ENCODE measurements at regions not wholly inside any gene's neighbourhood (a gene's known extent, or its start where the extent isn't known, plus 50 kb on each side); places are given as distances from the start of the nearest gene placed in this dataset.
"Not testable (repeated sequence)": the region's sequence is repeated elsewhere in the genome, so short reads cannot be mapped to it uniquely, and the experiment has no call there.

DNA sequence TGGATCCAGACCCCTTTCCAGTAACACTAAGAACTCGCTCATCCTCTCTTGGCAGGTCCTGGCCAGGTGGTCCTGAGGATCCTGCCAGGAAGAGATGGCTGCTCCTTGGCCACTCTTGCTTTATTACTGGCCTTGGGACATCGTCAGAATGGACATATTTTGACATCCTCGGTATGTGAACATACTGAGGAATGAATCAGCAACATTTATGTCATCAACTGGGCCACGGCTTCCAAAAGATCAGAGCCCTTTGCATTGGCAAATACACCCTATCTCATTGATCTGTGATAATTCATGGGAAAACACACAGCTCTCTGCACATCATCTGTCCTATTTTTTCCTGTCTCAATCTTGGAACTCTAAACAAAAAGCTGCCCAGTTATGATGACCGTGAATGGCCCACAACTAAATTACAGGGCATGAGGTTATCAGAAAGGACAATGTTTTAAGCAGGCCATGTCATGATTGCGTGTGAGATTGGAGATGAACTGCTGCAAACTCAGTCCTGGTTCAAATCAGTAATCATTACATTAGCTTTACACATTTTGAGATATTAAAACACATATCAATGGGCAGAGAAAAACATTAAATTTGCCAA is 1325.8 kb downstream of the AACS start:
- DNase-seq, result no peak

DNA sequence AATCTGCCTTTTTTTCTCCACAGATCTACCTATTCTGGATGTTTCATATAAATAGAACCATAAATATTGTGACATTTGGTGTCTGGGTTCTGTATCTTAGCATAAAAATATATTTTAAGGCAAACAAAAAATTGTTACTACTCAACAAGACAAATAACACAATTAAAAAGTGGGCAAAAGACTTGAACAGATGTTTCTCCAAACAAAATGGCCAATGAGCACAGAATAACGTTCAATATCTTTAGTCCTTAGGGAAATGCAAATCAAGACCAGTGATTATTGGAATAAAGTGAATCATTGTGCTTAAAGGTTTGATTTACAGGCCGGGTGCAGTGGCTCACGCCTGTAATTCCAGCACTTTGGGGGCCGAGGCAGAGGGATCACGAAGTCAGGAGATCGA is 1331.3 kb downstream of the AACS start:
- DNase-seq, result no peak

DNA sequence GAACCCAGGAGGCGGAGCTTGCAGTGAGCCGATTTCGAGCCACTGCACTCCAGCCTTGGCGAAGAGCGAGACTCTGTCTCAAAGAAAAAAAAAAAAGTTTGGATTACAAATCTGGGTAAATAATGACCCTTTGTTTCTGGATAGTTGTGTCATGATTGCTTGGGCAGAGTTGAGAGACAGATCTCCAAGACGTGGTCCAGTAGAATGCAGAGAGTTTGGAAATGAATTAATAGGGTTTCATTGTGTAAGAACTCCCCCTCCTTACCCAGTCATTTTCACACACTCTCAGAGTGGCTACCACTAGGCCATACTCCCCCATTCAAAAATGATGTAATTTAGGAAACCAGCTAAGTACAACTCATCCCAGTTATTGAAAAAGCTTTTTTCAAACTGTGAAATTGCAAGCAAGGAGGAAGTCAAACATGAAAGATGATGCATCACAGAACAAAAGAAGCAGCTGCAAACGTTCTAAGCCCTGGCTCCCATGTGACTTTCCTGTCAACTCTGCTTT is 1331.9 kb downstream of the AACS start:
- DNase-seq, result peak in 2 of 14 donors; percentile 1 to 5

DNA sequence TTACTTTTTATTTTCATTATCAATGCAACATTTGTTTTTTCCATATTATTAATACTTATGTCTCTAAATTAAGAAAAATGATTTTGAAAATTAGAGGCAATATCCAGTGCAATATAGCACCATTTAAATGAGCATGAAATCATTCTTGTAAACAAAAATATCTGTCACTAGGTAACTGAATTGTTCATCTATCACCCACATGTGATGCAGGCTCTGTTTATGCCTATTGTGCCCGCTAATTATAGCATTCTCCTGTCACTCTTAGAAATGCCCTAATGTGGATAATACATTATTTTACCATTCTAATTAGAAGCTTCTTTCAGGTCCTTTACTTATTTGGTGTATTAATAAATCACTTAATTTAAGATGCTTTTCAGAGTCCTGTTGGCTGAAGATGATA is 1332.4 kb downstream of the AACS start:
- DNase-seq, result no peak

DNA sequence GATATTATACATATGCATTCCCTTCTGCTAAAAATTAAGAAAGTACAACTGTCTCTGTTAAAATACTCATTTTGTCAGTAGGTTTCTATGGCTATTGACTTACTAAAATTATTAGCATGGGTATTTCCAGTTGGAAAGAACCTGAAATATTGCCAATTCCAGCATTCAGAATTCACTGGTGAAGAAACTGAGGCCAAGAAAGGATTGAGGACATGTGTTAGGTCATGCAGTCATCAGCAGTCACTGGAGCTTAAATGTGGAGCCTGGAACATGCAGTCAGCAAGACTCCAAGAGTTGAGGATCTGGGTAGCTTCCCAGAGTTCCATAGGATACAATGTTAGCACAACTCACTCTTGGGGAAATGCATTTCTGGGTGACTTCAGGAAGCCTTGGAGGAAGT is 1335.6 kb downstream of the AACS start:
- no peak for DNase-seq

DNA sequence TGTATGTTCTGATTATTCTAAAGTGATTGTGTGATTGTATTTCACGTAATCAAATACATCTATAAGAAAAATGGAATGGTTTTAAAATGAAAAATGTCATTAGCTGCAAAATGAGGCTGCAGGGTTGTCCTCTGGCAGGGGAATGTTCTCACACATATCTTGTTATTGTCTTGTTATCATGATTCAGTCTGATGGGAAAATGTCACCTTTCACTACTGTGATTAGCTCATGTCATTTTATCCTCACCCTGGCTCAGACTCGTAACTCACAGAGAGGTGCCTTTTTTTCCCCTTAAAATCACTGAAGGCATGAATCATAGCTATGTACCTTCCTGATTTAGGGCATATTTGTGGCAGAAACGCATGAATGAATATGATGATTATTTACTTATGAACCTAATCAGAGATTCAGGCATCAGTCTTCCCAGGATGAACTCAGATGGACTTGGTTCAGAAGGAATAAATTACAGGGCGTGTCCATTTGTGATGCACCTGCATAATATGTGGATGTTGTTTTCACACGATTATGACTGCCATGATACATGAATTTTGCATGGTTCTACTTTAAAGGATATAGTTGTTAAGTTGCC is 1339.2 kb downstream of the AACS start:
- DNase-seq, result no peak

DNA sequence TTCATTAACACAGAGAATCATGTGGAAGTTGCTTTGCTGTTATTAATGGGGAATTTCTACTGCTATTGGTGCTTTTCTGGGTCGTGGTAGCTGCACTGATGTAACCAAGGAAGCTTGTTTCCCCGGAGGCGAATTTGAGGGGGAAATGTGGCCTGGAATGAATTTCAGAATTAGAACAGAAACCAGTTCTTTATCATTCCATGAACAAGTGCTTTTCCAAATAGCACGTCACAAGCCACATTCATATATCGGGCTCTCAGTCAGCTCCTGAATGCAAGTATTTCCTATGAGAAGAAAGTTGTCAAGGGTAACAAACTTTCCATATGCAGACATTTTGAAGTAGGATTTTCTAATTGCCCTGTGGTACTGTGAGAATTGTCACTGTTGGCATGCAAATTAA is 1353.2 kb downstream of the AACS start:
- no peak for DNase-seq

DNA sequence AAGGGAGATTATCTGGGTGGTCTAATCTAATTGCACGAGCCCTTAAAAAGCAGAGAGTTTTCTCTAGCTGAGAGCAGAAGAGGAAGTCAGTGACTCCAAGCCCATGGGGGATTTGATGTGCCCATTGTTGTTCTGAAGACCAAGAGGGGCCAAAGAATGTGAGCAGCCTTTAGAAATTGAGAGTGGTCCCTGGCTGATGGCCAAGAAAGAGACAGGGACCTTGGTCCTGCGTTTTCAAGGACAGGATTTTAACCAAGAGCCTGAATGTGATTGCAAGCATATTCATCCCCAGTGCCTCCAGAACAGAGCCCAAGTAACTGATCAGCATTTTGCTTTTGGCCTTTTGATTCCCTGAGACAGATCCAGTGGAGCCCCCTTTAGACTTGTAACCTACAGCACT is 1353.9 kb downstream of the AACS start:
- no peak for DNase-seq

DNA sequence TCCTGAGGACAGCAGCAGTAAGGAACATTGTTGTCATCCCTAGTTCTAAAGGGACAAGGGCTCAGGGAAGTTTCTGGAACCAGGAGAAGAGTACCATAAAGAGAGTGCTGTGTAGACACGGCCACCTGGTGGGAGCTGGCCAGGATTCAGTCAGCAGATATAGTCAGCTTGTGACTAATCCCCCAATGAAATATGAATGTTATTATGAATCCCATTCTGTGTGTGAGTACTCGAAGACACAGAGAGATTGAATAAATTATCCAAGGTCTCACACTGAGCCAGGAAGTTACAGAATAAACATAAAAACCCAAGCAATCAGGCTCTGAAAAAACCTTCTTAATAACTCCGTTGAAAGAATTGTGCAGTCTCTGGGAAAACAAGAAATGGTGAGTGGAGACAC is 1359.5 kb downstream of the AACS start:
- no peak for DNase-seq

DNA sequence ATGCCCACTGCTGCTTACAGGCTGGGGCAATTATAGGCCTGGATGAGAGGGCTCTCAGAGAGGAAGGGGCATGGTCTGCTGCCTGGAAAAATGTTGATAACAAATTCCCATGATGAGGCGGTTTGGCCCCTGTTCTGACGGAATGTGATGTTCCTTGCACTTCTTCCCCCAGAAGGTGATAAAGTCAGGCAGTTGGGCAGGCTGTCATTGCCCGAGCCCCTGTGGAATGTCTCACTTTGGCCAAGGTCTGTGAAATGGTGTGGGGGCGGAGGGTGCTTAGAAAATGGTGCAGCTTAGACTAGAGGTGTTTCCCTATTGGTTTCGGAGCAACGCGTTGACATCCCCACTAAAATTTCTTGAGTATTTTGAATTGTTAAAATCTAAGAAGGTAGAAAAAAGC is 1360.0 kb downstream of the AACS start:
- DNase-seq, result no peak

DNA sequence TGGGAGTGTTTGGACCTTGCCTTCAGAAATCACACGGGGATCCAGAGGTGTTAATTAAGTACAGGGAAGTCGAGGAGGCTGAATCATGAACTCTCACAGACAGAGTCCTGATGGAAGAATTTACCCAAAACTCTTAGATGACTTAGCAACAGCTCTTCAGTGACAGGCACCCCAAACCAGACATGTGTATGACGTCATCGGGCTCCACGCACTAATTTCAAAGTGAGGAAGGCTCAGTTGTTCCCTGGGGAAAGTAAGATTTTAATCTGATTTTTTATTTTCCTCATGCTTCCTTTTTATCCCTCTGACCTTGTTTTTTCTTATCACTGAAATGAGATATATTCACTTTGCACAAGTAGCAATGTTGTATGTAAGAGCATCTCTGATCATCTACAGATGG is 1363.5 kb downstream of the AACS start:
- no peak for DNase-seq

DNA sequence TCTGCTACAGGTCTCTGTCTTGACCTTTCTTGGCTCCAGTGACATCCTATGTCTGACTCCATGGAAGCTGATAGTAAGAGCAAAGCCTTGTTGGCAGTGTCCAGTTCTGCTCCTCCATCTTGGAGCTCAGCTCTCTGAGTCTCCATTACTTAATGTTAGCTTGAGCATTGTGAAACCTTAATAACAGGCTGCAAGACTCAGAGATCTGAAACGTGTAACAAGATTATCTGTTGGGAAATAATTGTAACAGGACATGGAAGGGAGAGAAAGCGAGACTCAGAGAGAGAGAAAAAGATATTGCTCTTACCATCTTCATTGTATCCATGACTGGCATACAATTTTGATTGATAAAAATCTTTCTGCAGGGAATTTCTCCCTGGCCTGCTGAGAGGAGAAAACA is 1365.7 kb downstream of the AACS start:
- DNase-seq, result no peak

DNA sequence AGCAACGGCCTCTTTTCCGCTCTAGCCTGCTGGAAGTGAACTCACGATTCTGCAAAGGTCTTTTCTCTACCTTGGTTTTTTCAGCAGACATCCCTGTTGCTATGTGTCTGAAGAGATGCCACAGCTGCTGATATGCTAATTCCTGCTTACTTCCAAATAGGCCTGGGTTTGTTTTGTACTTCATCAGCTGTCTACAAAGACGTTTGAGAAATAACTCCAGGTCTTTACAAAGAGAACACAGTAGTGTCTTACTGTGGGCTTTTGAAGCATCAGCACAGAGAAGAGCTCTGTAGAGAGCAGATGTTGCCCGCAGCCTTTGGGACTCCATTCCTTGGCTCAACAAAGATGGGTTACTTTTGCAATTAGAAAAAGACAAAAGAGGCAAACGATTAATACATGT is 1366.5 kb downstream of the AACS start:
- no peak for DNase-seq

DNA sequence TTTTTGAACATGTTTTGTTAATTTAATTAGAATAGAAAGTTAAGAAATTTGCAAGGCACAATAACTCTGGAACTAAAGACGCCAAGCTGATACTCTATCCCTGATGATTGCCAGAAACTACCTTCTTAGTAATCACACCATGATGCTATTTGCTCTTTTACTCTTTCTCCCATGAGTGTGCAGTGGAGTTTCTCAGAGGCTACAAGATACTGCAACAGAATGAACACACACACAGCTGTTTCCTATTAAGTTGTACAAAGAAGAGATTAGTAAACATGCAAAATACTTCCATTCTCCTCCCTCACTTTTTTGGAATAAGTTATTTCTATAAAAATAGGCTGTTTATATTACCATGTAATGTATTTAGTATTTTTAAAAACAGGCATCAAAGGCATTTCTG is 1367.5 kb downstream of the AACS start:
- no peak for DNase-seq

DNA sequence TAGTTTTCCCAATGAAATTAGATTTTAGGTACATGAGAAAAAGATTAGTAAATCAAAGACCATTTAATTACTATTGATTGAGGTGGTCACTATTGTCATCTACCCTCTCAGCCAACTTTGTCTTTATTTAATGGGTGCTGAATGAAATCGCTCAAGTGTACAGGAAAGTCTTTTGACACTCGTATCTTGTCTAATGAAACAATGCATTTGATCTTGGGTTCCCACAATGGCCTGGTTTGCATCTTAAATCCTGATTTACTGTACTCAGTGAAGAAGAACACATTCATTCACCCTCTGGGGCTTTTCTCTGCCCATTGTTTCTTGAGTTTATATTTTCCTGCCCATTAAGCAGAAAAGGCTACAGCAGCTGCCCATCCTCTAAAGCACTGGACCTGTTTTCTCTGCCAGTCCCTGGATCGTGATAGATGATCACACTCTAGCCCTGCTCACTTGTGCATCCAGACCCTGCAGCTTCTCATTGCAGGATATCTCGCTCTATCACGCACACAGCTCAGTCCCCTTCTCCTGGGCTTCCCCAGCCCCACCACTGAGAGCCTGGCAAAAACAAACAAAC is 1369.3 kb downstream of the AACS start:
- DNase-seq, result no peak

DNA sequence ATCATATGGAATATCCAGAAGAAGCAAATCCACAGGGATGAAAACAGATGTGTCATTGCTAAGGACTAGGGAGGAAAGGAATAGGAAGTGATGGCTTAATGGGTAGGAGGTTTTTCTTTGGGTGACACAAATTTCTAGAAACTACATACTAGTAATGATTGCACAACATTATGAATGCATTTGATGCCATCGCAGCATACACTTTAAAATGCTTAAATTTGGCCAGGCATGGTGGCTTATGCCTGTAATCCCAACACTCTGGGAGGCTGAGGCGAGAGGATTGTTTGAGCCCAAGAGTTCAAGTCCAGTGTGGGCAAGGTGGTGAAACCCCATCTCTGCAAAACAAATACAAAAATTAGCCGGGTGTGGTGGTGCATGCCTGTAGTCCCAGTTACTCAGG is 1370.8 kb downstream of the AACS start:
- DNase-seq, result no peak

DNA sequence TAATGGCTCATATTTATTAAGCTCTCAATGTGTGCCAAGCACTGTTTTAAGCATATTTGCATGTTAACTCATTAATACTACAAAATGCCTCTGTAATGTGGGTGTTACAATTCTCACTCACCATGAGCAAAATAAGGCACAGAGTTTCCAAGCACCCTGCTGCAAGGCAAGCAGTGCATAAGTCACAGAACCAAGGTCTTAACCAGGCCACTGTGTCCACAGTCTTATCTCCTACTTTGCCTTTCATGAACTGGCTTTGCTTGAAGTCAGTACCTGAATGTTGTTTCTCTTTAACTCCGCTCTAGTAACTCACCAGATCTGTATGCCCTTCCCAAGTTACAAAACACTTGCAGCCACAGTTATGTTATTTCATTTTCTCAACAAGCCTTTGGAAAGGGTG is 1372.7 kb downstream of the AACS start:
- no peak for DNase-seq

DNA sequence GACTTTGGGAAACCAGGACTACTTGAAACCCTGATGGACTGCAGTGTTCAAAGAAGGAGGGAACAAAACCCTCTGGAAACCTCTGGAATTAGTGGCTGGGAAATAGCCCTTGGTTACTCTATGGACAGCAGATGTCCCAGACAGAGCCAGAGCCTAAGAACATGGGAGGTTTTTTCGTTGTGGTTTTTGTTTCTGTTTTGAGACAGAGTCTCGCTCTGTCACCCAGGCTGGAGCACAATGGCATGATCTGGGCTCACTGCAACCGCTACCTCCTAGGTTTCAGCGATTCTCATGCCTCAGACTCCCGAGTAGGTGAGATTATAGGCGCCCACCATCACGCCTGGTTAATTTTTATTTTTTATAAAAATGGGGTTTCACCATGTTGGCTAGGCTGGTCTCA is 1378.7 kb downstream of the AACS start:
- no peak for DNase-seq

DNA sequence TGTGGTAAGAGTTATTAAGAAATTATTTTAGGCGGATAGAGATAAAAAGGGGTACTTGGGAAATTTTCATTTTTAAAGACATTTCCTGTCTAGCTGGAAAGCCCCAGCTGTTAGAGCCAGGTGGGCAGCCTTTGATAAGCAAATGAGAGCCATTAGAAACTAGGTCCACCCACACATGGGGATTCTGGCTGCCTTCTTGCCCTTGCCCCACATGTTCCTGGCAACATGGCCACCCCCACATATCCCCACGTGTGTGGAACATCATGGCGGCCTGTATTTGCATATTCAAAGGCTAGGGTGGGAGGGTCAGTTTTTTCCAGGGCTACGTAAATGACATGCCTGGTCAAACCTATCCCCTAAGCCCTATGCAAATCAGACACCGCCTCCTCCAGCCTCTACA is 1382.1 kb downstream of the AACS start:
- no peak for DNase-seq

DNA sequence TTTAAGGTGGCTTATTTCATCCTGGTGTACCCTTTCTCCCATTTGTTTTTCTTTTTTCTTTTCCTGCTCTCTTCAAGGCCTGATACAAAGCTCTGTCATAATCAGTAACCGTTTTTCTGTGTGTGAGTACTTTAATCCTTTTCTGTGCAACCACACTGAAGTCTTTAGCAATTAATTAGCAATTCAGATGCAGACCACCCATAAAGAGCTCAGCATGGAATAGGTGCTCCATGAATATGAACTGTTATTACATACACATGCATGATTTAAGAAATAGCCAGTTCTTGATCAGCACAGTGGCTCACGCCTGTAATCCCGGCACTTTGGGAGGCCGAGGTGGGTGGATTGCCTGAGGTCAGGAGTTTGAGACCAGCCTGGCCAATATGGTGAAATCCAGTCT is 1386.6 kb downstream of the AACS start:
- DNase-seq, result no peak

DNA sequence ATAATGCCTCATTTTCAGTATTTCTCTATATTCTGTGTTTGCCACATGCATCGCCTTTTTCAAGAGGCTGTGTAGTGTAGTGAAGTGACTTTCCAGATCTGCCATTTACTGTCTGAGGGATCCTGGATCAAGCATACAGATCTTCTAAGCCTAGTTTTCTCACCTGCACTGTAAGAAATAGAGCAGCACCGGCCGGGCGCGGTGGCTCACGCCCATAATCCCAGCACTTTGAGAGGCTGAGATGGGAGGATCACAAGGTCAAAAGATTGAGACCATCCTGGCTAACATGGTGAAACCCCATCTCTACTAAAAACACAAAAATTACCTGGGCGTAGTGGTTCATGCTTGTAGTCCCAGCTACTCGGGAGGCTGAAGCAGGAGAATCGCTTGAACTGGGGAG is 1387.5 kb downstream of the AACS start:
- DNase-seq, result not testable (repeated sequence)

DNA sequence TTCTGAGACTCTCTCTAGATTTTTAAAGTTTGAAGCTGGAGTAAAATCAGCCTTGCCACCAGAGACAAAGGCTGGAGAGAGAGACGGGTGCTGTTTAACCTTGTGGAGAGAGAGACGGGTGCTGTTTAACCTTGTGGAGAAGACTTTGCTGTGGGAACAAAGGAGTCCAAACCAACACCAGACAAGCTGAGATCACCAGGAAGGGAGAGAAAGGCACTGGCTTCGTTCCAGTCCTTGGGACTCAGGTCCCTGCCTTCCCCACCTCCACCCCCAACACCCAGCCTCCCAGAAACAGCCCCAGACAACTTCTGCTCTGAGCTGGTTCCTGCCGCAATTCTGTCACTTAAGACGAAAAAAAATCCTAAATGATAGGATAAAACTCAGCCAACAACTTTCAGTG is 1389.3 kb downstream of the AACS start:
- DNase-seq, result no peak

DNA sequence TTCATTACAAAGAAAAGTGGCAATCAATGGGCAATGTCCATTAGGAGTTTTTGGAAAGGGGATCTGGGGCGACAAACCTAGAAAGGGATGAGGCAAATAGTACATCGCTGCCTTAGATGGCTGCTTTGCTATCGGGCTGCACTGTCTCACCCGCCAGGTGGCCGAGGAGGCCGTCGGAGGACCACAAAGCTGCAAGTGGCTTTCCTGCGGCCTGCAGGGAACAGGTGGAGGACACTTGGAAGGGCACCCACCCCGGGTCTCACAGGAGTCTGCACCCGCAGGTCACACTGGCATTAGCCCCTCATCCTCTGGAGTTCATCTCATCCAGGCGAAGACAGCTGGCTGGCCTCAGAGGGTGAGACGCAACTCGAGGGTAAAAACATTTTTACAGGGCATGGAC is 1392.5 kb downstream of the AACS start:
- DNase-seq, result no peak

DNA sequence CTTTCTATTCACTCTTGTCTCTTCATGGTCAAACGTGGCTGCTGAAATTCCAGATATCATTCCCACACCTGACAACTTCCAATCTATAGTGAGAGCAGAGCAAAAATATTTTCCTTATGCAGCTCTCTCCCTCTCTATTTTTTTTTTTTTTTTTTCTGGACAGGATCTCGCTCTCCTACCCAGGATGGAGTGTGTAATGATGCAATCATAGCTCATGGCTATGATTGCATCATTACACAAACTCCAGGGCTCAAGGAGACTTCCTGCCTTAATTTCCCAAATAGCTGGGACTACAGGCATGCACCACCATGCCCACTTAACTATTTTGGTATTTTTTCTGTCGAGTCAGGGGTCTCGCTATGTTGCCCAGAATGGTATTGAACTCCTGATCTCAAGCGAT is 1398.9 kb downstream of the AACS start:
- no peak for DNase-seq

DNA sequence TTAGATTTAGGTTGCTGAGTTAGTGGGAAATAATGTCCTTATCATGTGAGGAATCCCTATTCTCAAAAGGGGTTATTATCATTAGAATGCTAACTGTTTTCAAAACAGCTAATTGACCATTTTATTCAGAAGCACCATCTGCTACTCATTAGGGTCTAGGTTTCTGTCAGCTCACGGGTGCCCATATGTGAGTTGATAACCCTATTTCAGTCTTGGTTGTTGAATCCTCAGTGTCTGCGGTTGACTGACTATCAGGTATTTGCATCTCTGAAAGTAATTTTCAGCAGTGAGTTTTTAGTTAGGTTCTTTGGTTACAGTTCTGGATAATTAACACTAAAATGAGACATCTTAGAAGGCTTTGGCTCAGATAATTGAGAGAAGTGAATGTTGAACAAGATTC is 1404.0 kb downstream of the AACS start:
- no peak for DNase-seq

All from C1 segment of cervical spinal cord (tissue), 14 donors.